PC-3 (cell line): ENCODE measurements at regions not wholly inside any gene's neighbourhood (a gene's known extent, or its start where the extent isn't known, plus 50 kb on each side); places are given as distances from the start of the nearest gene placed in this dataset.

Source experiments
- CTCF ChIP-seq: fragments of 300-600 bp; sonication (generic); conservative IDR thresholded peaks from 2 replicates; pipeline ENCODE4 v1.5.1; 2017; ENCODE audit warnings: antibody characterized with exemption, low read depth, mild to moderate bottlenecking, low read length
- EZH2 ChIP-seq: fragments of 300-600 bp; sonication (generic); IDR thresholded peaks from one replicate; pipeline ENCODE4 v1.6.1; 2017; ENCODE audit warnings: antibody characterized with exemption, mild to moderate bottlenecking, low read length; ENCODE audit not compliant: unreplicated experiment
- EZH2phosphoT487 ChIP-seq: fragments of 300-600 bp; sonication (generic); IDR thresholded peaks from 2 replicates; pipeline ENCODE4 v1.6.1; 2018; ENCODE audit warnings: mild to moderate bottlenecking, antibody characterized with exemption, low read length, borderline replicate concordance

DNA sequence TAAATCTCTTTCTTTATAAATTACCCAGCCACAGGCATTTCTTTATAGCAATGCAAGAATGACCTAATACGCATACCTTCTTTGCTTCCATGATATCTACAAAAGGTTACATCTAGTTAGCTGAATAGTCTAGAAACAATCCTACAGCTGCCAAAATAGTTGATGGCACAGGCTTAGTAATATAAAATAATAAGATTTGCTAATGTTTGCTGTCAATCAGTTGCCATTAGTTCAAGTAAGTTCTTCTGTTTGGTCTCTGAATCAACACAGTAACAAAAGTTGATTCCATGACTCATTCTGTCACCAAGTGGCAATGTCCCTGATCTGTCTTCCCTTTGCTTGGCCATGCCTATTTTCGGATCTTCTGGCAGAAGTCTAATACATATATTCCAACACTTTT, 470.2 kb downstream of the SPRY1 start:
- TF ChIP-seq CTCF = no peak
- no peak for TF ChIP-seq EZH2
- no peak for TF ChIP-seq EZH2phosphoT487
